ENCODE measurements at regions not wholly inside any gene's neighbourhood (a gene's known extent, or its start where the extent isn't known, plus 50 kb on each side); places are given as distances from the start of the nearest gene placed in this dataset.
"Not testable (repeated sequence)": the region's sequence is repeated elsewhere in the genome, so short reads cannot be mapped to it uniquely, and the experiment has no call there.

GRCh38 chr15:31644761-31645160 is 318.1 kb downstream of the KLF13 start:
- H3K4me3 Mint-ChIP-seq; DNase-seq (ENCODE audit: low spot score in 2 of 2); H3K36me3 Mint-ChIP-seq; H3K9me3 Mint-ChIP-seq; H3K4me1 Mint-ChIP-seq; ATAC-seq (ENCODE audit: low read depth); H3K27ac Mint-ChIP-seq: not testable (repeated sequence)
- peaks cover 12% of the 10 kb centered on the region for H3K27me3 Mint-ChIP-seq

GRCh38 chr15:31647337-31647826 is 320.7 kb downstream of the KLF13 start:
- H3K4me3 Mint-ChIP-seq; H3K36me3 Mint-ChIP-seq; ATAC-seq (ENCODE audit: low read depth); DNase-seq (ENCODE audit: low spot score in 2 of 2); H3K27ac Mint-ChIP-seq; H3K9me3 Mint-ChIP-seq; H3K4me1 Mint-ChIP-seq: not testable (repeated sequence)
- peaks cover 15% of the 10 kb centered on the region for H3K27me3 Mint-ChIP-seq

DNA sequence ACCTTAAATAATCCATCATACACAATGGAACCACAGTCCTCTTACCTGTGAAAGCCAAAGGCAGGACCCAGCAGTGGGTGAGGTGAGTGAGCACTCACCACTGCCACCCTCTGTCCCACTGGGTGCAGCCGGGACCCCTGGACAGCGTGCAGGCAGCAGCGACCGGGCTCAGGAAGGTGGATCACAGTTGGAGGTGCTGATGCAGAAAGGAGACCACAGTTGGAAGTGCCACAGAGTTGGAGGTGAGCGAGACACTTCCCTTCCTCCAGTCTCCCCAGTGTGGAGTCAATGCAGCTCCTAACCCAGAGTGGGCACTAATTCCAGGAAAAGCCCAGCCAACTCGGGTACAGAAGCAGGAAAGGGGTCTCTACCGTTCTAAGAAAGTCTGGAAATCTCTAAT is 323.0 kb downstream of the KLF13 start:
- not testable (repeated sequence) for H3K27ac Mint-ChIP-seq; ATAC-seq (ENCODE audit: low read depth); H3K36me3 Mint-ChIP-seq; H3K4me1 Mint-ChIP-seq; DNase-seq (ENCODE audit: low spot score in 2 of 2); H3K9me3 Mint-ChIP-seq; H3K4me3 Mint-ChIP-seq
- H3K27me3 Mint-ChIP-seq = peaks cover 15% of the 10 kb centered on the region

DNA sequence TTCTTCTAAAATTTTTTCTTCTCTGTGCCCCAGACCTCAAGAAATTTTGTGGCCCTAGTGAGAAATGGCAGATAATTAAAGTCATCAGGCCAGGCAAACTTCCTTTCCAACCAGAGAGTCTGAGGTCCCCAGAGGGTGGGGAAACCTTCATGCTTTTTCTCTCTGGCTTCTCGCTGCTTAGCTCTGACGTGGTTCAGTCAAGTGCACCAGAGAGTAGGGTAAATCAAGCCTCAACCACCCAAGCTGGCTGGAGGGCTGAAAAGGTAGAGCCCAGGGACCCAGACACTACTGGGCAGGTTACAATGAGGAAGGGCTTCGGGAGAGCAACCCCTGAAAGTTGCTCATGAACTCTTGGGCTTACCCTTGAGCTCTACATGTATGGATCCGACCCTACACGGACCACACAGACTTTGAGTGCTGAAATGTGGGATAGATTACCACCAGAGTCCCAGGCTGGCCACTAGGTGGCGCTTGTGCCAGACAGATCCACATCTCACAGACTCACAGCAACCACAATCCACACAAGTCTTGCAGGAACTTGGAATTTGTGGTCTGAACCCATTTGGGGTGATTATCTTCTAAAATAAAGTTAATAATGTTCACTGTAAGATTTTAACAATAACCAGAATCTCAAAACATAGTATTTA is 323.5 kb downstream of the KLF13 start:
- DNase-seq (ENCODE audit: low spot score in 2 of 2) = peak; percentile 7 to 26

DNA sequence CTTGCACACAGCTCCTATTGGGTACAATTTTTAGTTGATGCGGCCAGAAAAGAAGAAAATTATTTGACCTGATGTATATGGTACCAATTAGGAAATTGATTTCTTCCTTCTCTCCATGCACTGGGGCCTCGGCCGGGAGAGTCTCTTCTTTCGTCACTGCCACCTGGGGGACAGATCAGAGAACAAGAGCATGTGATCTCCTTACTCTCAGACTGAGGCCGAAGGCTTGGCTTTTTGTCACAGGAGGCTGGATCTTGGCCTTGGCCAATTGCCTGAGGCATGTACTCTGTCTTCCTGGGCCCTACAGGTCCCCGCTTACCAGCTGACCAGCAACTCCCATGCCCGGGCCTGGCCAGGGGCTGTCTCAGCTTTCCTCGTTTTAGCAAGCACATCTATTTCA is 330.3 kb downstream of the KLF13 start:
- not testable (repeated sequence) for H3K27ac Mint-ChIP-seq; H3K9me3 Mint-ChIP-seq; ATAC-seq (ENCODE audit: low read depth)

More for the DNA sequence above, 323.5 kb downstream of the KLF13 start:
- H3K4me3 Mint-ChIP-seq, H3K4me1 Mint-ChIP-seq, H3K36me3 Mint-ChIP-seq, H3K9me3 Mint-ChIP-seq, H3K27ac Mint-ChIP-seq: not testable (repeated sequence)
- H3K27me3 Mint-ChIP-seq = peaks cover 15% of the 10 kb centered on the region
- ATAC-seq (ENCODE audit: low read depth) = peak; percentile 41

DNA sequence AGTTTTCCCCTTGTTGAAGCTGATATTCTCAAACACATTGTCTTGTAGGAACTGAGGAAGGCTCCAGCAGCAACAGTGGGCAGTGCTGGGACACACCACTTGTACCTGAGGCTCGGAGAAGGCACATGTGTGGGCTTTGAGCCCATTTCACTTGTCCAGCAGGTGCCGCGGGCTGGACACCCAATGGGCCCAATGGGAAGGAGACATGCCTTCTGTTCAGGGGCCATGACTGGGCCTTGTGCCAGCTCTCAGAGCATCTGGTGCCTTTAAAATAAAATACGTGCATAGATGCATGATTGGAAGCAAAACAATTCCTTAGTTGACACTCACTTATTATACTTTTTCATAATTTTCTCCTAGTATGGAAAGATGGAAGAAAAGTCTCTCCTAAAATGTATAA is 334.2 kb downstream of the KLF13 start:
- ATAC-seq (ENCODE audit: low read depth) = no peak
- Mint-ChIP-seq H3K9me3 (peaks cover 1% of the 10 kb centered on the region), H3K4me3 (no peak overlapping the region), H3K36me3 (no peaks in the 10 kb centered on the region), H3K27me3 (peaks cover 8% of the 10 kb centered on the region), H3K4me1 (no peaks in the 10 kb centered on the region), H3K27ac (no peak overlapping the region)
- no peak for DNase-seq (ENCODE audit: low spot score in 2 of 2)

More for the DNA sequence above, 330.3 kb downstream of the KLF13 start:
- not testable (repeated sequence) for H3K4me1 Mint-ChIP-seq; DNase-seq (ENCODE audit: low spot score in 2 of 2); H3K36me3 Mint-ChIP-seq; H3K4me3 Mint-ChIP-seq; H3K27me3 Mint-ChIP-seq

GRCh38 chr15:31665732-31666131 is 339.1 kb downstream of the KLF13 start:
- not testable (repeated sequence) for H3K27ac Mint-ChIP-seq; H3K9me3 Mint-ChIP-seq; H3K4me1 Mint-ChIP-seq; DNase-seq (ENCODE audit: low spot score in 2 of 2); H3K36me3 Mint-ChIP-seq; ATAC-seq (ENCODE audit: low read depth); H3K4me3 Mint-ChIP-seq; H3K27me3 Mint-ChIP-seq

- H3K36me3 Mint-ChIP-seq; H3K4me1 Mint-ChIP-seq; ATAC-seq (ENCODE audit: low read depth); DNase-seq (ENCODE audit: low spot score in 2 of 2); H3K9me3 Mint-ChIP-seq; H3K27ac Mint-ChIP-seq; H3K4me3 Mint-ChIP-seq; H3K27me3 Mint-ChIP-seq: not testable (repeated sequence)
Measured at GRCh38 chr15:31669158-31669908, 342.7 kb downstream of the KLF13 start.

GRCh38 chr15:31673263-31673662 is 346.6 kb downstream of the KLF13 start:
- H3K27me3 Mint-ChIP-seq; DNase-seq (ENCODE audit: low spot score in 2 of 2); H3K4me3 Mint-ChIP-seq; ATAC-seq (ENCODE audit: low read depth); H3K9me3 Mint-ChIP-seq; H3K4me1 Mint-ChIP-seq; H3K36me3 Mint-ChIP-seq; H3K27ac Mint-ChIP-seq: not testable (repeated sequence)

GRCh38 chr15:31681529-31682259 is 348.6 kb upstream of the CHRNA7 start:
- not testable (repeated sequence) for DNase-seq (ENCODE audit: low spot score in 2 of 2); H3K4me3 Mint-ChIP-seq; H3K36me3 Mint-ChIP-seq; H3K9me3 Mint-ChIP-seq; H3K27ac Mint-ChIP-seq; H3K27me3 Mint-ChIP-seq; H3K4me1 Mint-ChIP-seq; ATAC-seq (ENCODE audit: low read depth)

DNA sequence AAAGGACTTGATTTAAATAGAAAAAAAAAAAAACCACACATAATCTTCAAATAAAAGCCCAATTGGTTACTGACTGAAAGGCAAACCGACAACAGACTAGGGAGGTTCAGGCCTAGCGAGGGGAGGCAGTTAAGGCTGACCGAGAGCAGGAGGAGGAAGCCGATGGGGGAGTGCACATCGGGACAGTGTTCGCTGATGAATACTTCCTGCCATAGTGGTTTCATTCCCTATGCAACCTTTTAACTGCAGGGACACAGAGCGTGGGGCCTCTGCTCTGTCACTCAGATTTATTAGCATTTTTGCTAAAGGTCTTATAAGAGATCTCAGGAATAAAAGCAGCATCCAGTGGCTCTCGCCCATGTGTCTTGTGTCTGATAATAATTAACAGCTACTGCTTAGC is 343.2 kb upstream of the CHRNA7 start:
- H3K27me3 Mint-ChIP-seq; H3K27ac Mint-ChIP-seq; ATAC-seq (ENCODE audit: low read depth): not testable (repeated sequence)

GRCh38 chr15:31696509-31696908 is 333.8 kb upstream of the CHRNA7 start:
- H3K9me3 Mint-ChIP-seq; H3K36me3 Mint-ChIP-seq; H3K4me3 Mint-ChIP-seq; H3K27me3 Mint-ChIP-seq; DNase-seq (ENCODE audit: low spot score in 2 of 2); ATAC-seq (ENCODE audit: low read depth); H3K27ac Mint-ChIP-seq; H3K4me1 Mint-ChIP-seq: not testable (repeated sequence)

More for the DNA sequence above, 343.2 kb upstream of the CHRNA7 start:
- not testable (repeated sequence) for H3K4me1 Mint-ChIP-seq; H3K36me3 Mint-ChIP-seq; H3K4me3 Mint-ChIP-seq; DNase-seq (ENCODE audit: low spot score in 2 of 2); H3K9me3 Mint-ChIP-seq

- not testable (repeated sequence) for H3K4me3 Mint-ChIP-seq; H3K36me3 Mint-ChIP-seq; DNase-seq (ENCODE audit: low spot score in 2 of 2); H3K27me3 Mint-ChIP-seq; ATAC-seq (ENCODE audit: low read depth); H3K27ac Mint-ChIP-seq; H3K9me3 Mint-ChIP-seq; H3K4me1 Mint-ChIP-seq
Measured at GRCh38 chr15:31705076-31705678, 325.1 kb upstream of the CHRNA7 start.

All from memory B cell (primary cell).